Activated T-helper 17 cell treated with anti-CD3 and anti-CD28 coated beads, Interleukin-2, amount 50 U/mL, for 72 hours (primary cell): ENCODE measurements at regions not wholly inside any gene's neighbourhood (a gene's known extent, or its start where the extent isn't known, plus 50 kb on each side); places are given as distances from the start of the nearest gene placed in this dataset.
A peak's percentile ranks its signal among the peaks of the same experiment; 100 is the strongest.
"Not testable (repeated sequence)": the region's sequence is repeated elsewhere in the genome, so short reads cannot be mapped to it uniquely, and the experiment has no call there.

ENCODE experiments used
- ATAC-seq: fragments of 150-1000 bp; cut with Tn5 transposase; replicated peaks from 2 replicates; pipeline ENCODE4 v1.10.0; 2021; ENCODE audit warnings: mild to moderate bottlenecking, moderate library complexity
- H3K27ac Mint-ChIP-seq: one replicate; pipeline ENCODE4 v1.8.0; 2022; ENCODE audit warnings: mixed read lengths
- H3K27me3 Mint-ChIP-seq: one replicate; pipeline ENCODE4 v1.8.0; 2022; ENCODE audit warnings: mixed read lengths
- H3K36me3 Mint-ChIP-seq: one replicate; pipeline ENCODE4 v1.8.0; 2022; ENCODE audit warnings: low read depth, mild to moderate bottlenecking, mixed read lengths
- H3K4me1 Mint-ChIP-seq: one replicate; pipeline ENCODE4 v1.8.0; 2022; ENCODE audit warnings: mixed read lengths
- H3K4me3 Mint-ChIP-seq: one replicate; pipeline ENCODE4 v1.8.0; 2022; ENCODE audit warnings: mild to moderate bottlenecking, mixed read lengths
- H3K9me3 Mint-ChIP-seq: one replicate; pipeline ENCODE4 v1.8.0; 2022; ENCODE audit warnings: mixed read lengths

- not testable (repeated sequence) for H3K36me3 Mint-ChIP-seq, H3K27ac Mint-ChIP-seq, H3K27me3 Mint-ChIP-seq, ATAC-seq, H3K4me3 Mint-ChIP-seq, H3K4me1 Mint-ChIP-seq, H3K9me3 Mint-ChIP-seq
Measured at GRCh38 chr2:87331940-87332583, 310.4 kb upstream of the PLGLB1 start.

GRCh38 chr2:87334888-87335287, 313.2 kb upstream of the PLGLB1 start:
- Mint-ChIP-seq H3K4me3 (peak overlapping the region; percentile 38), H3K27ac (peak overlapping the region; percentile 30)
- ATAC-seq, result peak; percentile 68
- H3K9me3 Mint-ChIP-seq, H3K27me3 Mint-ChIP-seq, H3K4me1 Mint-ChIP-seq, H3K36me3 Mint-ChIP-seq: not testable (repeated sequence)

GRCh38 chr2:87338998-87339397, 317.4 kb upstream of the PLGLB1 start:
- not testable (repeated sequence) for H3K27me3 Mint-ChIP-seq, H3K27ac Mint-ChIP-seq, H3K36me3 Mint-ChIP-seq, H3K4me3 Mint-ChIP-seq, ATAC-seq, H3K9me3 Mint-ChIP-seq, H3K4me1 Mint-ChIP-seq

GRCh38 chr2:87341601-87342014, 320.0 kb upstream of the PLGLB1 start:
- H3K4me1 Mint-ChIP-seq, H3K27me3 Mint-ChIP-seq, H3K27ac Mint-ChIP-seq, H3K9me3 Mint-ChIP-seq, ATAC-seq, H3K36me3 Mint-ChIP-seq, H3K4me3 Mint-ChIP-seq: not testable (repeated sequence)

GRCh38 chr2:87342175-87342574, 320.5 kb upstream of the PLGLB1 start:
- not testable (repeated sequence) for ATAC-seq, H3K9me3 Mint-ChIP-seq, H3K4me3 Mint-ChIP-seq, H3K27me3 Mint-ChIP-seq, H3K4me1 Mint-ChIP-seq, H3K36me3 Mint-ChIP-seq, H3K27ac Mint-ChIP-seq

- not testable (repeated sequence) for H3K36me3 Mint-ChIP-seq, ATAC-seq, H3K27ac Mint-ChIP-seq, H3K4me3 Mint-ChIP-seq, H3K27me3 Mint-ChIP-seq, H3K9me3 Mint-ChIP-seq, H3K4me1 Mint-ChIP-seq
Measured at GRCh38 chr2:87343347-87343746, 321.7 kb upstream of the PLGLB1 start.

- H3K4me3 Mint-ChIP-seq, H3K4me1 Mint-ChIP-seq, H3K27me3 Mint-ChIP-seq, H3K36me3 Mint-ChIP-seq, H3K27ac Mint-ChIP-seq, ATAC-seq, H3K9me3 Mint-ChIP-seq: not testable (repeated sequence)
Measured at GRCh38 chr2:87345283-87345682, 323.6 kb upstream of the PLGLB1 start.

- H3K27ac Mint-ChIP-seq, H3K36me3 Mint-ChIP-seq, H3K4me3 Mint-ChIP-seq, ATAC-seq, H3K4me1 Mint-ChIP-seq, H3K9me3 Mint-ChIP-seq, H3K27me3 Mint-ChIP-seq: not testable (repeated sequence)
Measured at GRCh38 chr2:87348556-87348955, 326.9 kb upstream of the PLGLB1 start.

- H3K9me3 Mint-ChIP-seq, ATAC-seq, H3K36me3 Mint-ChIP-seq, H3K27ac Mint-ChIP-seq, H3K4me3 Mint-ChIP-seq, H3K4me1 Mint-ChIP-seq, H3K27me3 Mint-ChIP-seq: not testable (repeated sequence)
Measured at GRCh38 chr2:87349006-87349405, 327.4 kb upstream of the PLGLB1 start.

GRCh38 chr2:87352178-87352934, 330.7 kb upstream of the PLGLB1 start:
- H3K4me1 Mint-ChIP-seq, H3K27ac Mint-ChIP-seq: not testable (repeated sequence)

GRCh38 chr2:87353408-87353807, 331.8 kb upstream of the PLGLB1 start:
- H3K9me3 Mint-ChIP-seq, H3K27ac Mint-ChIP-seq: not testable (repeated sequence)

More at GRCh38 chr2:87352178-87352934, 330.7 kb upstream of the PLGLB1 start:
- not testable (repeated sequence) for H3K27me3 Mint-ChIP-seq, H3K9me3 Mint-ChIP-seq, ATAC-seq, H3K4me3 Mint-ChIP-seq, H3K36me3 Mint-ChIP-seq

GRCh38 chr2:87354102-87354501, 332.5 kb upstream of the PLGLB1 start:
- H3K27ac Mint-ChIP-seq, H3K4me3 Mint-ChIP-seq, H3K9me3 Mint-ChIP-seq, H3K36me3 Mint-ChIP-seq, H3K27me3 Mint-ChIP-seq, ATAC-seq, H3K4me1 Mint-ChIP-seq: not testable (repeated sequence)

More at GRCh38 chr2:87353408-87353807, 331.8 kb upstream of the PLGLB1 start:
- ATAC-seq, H3K4me1 Mint-ChIP-seq, H3K27me3 Mint-ChIP-seq, H3K4me3 Mint-ChIP-seq, H3K36me3 Mint-ChIP-seq: not testable (repeated sequence)

GRCh38 chr2:87360250-87360649, 338.6 kb upstream of the PLGLB1 start:
- H3K36me3 Mint-ChIP-seq, H3K4me3 Mint-ChIP-seq, H3K4me1 Mint-ChIP-seq, H3K9me3 Mint-ChIP-seq, H3K27ac Mint-ChIP-seq, ATAC-seq, H3K27me3 Mint-ChIP-seq: not testable (repeated sequence)

GRCh38 chr2:87360927-87361326, 339.3 kb upstream of the PLGLB1 start:
- H3K4me3 Mint-ChIP-seq, H3K36me3 Mint-ChIP-seq, H3K27me3 Mint-ChIP-seq, H3K9me3 Mint-ChIP-seq, H3K4me1 Mint-ChIP-seq, H3K27ac Mint-ChIP-seq, ATAC-seq: not testable (repeated sequence)

GRCh38 chr2:87361805-87362204, 340.2 kb upstream of the PLGLB1 start:
- H3K4me1 Mint-ChIP-seq, H3K4me3 Mint-ChIP-seq, H3K36me3 Mint-ChIP-seq, H3K27me3 Mint-ChIP-seq, H3K27ac Mint-ChIP-seq, ATAC-seq, H3K9me3 Mint-ChIP-seq: not testable (repeated sequence)
